MCF 10A (cell line): ENCODE measurements at regions not wholly inside any gene's neighbourhood (a gene's known extent, or its start where the extent isn't known, plus 50 kb on each side); places are given as distances from the start of the nearest gene placed in this dataset.
"Not testable (repeated sequence)": the region's sequence is repeated elsewhere in the genome, so short reads cannot be mapped to it uniquely, and the experiment has no call there.

Source experiments
- BruUV-seq: library from RNA; stranded (reverse); fragments of 400-500 nt; replicated peaks from 2 replicates; lab custom pipeline; 2021; lab: Mats Ljungman, UMichigan
- CTCF ChIA-PET: fragments of 300-600 bp; sonication (Branson Sonifier 250); formaldehyde crosslinking; extraction: SDS; loops from one replicate; lab custom pipeline; 2021; ENCODE audit warnings: antibody characterized with exemption, inconsistent platforms; lab: Yijun Ruan, JAX
- POLR2A ChIA-PET: fragments of 300-600, 350-650 bp; sonication (Branson Sonifier 250); formaldehyde crosslinking; extraction: SDS; loops from one replicate; lab custom pipeline; 2020; ENCODE audit warnings: antibody characterized with exemption, inconsistent platforms; lab: Yijun Ruan, JAX
- DNase-seq: peaks from one replicate; pipeline ENCODE4 v3.0.0-alpha.2; 2018; ENCODE audit not compliant: unreplicated experiment
- H3K27ac Mint-ChIP-seq: one replicate; pipeline ENCODE4 v1.8.0; 2022; ENCODE audit warnings: mild to moderate bottlenecking, low read depth, mixed read lengths; ENCODE audit not compliant: unreplicated experiment
- H3K27me3 Mint-ChIP-seq: one replicate; pipeline ENCODE4 v1.8.0; 2022; ENCODE audit warnings: mixed read lengths; ENCODE audit not compliant: insufficient read depth, unreplicated experiment
- H3K36me3 Mint-ChIP-seq: one replicate; pipeline ENCODE4 v1.8.0; 2022; ENCODE audit warnings: mild to moderate bottlenecking, moderate library complexity, mixed read lengths; ENCODE audit not compliant: insufficient read depth, unreplicated experiment
- H3K4me1 Mint-ChIP-seq: one replicate; pipeline ENCODE4 v1.8.0; 2022; ENCODE audit warnings: mixed read lengths; ENCODE audit not compliant: insufficient read depth, unreplicated experiment
- H3K4me3 Mint-ChIP-seq: one replicate; pipeline ENCODE4 v1.8.0; 2022; ENCODE audit warnings: mild to moderate bottlenecking, moderate library complexity, mixed read lengths; ENCODE audit not compliant: unreplicated experiment
- H3K9me3 Mint-ChIP-seq: one replicate; pipeline ENCODE4 v1.8.0; 2022; ENCODE audit warnings: mixed read lengths; ENCODE audit not compliant: unreplicated experiment
- CTCF ChIP-seq: fragments of 200-600 bp; IDR thresholded peaks from one replicate; pipeline ENCODE4 v1.8.0; 2022; ENCODE audit warnings: antibody characterized with exemption, mild to moderate bottlenecking; ENCODE audit not compliant: unreplicated experiment
- intact Hi-C: fragments of 100-400 bp; cut with micrococcal nuclease; formaldehyde crosslinking; loops from 2 replicates; pipeline ENCODE4 v1.14.1; 2022

GRCh38 chr11:121869478-121869877 is 246.5 kb downstream of the BLID start:
- H3K27ac Mint-ChIP-seq: no peak overlapping the region
- CTCF ChIA-PET: no interaction called here
- no peaks in the 10 kb centered on the region for H3K9me3 Mint-ChIP-seq
- intact Hi-C loops: no loop called here
- DNase-seq: no peak
- H3K27me3 Mint-ChIP-seq: no peaks in the 10 kb centered on the region
- no peak overlapping the region for H3K4me3 Mint-ChIP-seq
- H3K4me1 Mint-ChIP-seq: peaks cover 18% of the 10 kb centered on the region
- no peaks in the 10 kb centered on the region for H3K36me3 Mint-ChIP-seq
- TF ChIP-seq CTCF: no peak
- POLR2A ChIA-PET: interaction anchor here (0.6 kb wide), 1 partner anchor 14 kb away, joined by 3 read pairs; no protein-coding TSS in a partner anchor
- no TSS peak for BruUV-seq

- Mint-ChIP-seq H3K4me3 (no peak overlapping the region), H3K9me3 (no peaks in the 10 kb centered on the region), H3K4me1 (peaks cover 15% of the 10 kb centered on the region), H3K27ac (no peak overlapping the region), H3K36me3 (no peaks in the 10 kb centered on the region), H3K27me3 (no peaks in the 10 kb centered on the region)
- ChIA-PET POLR2A (no interaction called here), CTCF (interaction anchor here (1.5 kb wide), 1 partner anchor 211 kb away, joined by 4 read pairs; no protein-coding TSS in a partner anchor)
- intact Hi-C loops: no loop called here
- no peak for TF ChIP-seq CTCF
- no peak for DNase-seq
- no TSS peak for BruUV-seq
Measured at GRCh38 chr11:121866754-121867153, 249.3 kb downstream of the BLID start.

- POLR2A ChIA-PET: interaction anchor here (1.1 kb wide), 1 partner anchor 23 kb away, joined by 3 read pairs; no protein-coding TSS in a partner anchor
- CTCF ChIA-PET: interaction anchor here (0.6 to 1.0 kb wide), 2 partner anchors 13 to 216 kb away, joined by 3 read pairs; no protein-coding TSS in a partner anchor
- Mint-ChIP-seq H3K4me3 (no peak overlapping the region), H3K36me3 (no peaks in the 10 kb centered on the region), H3K27me3 (no peaks in the 10 kb centered on the region), H3K9me3 (no peaks in the 10 kb centered on the region), H3K27ac (no peak overlapping the region), H3K4me1 (no peaks in the 10 kb centered on the region)
- no peak for DNase-seq
- no TSS peak for BruUV-seq
- intact Hi-C loops: no loop called here
- TF ChIP-seq CTCF: no peak
Measured at GRCh38 chr11:121864660-121865059, 251.4 kb downstream of the BLID start.

- H3K27me3 Mint-ChIP-seq: no peaks in the 10 kb centered on the region
- H3K9me3 Mint-ChIP-seq: no peaks in the 10 kb centered on the region
- intact Hi-C loops: no loop called here
- TF ChIP-seq CTCF: no peak
- ChIA-PET CTCF (no interaction called here), POLR2A (no interaction called here)
- no TSS peak for BruUV-seq
- DNase-seq: no peak
- H3K4me3 Mint-ChIP-seq: no peak overlapping the region
- no peaks in the 10 kb centered on the region for H3K36me3 Mint-ChIP-seq
- H3K27ac Mint-ChIP-seq: no peak overlapping the region
- H3K4me1 Mint-ChIP-seq: no peaks in the 10 kb centered on the region
Measured at GRCh38 chr11:121863126-121863525, 252.9 kb downstream of the BLID start.

- H3K36me3 Mint-ChIP-seq, H3K4me3 Mint-ChIP-seq, H3K4me1 Mint-ChIP-seq, POLR2A ChIA-PET, H3K27ac Mint-ChIP-seq, intact Hi-C loops, H3K9me3 Mint-ChIP-seq, DNase-seq, H3K27me3 Mint-ChIP-seq, CTCF ChIA-PET, BruUV-seq: not testable (repeated sequence)
Measured at GRCh38 chr11:121855138-121855537, 260.9 kb downstream of the BLID start.
